DOHH2 (cell line): ENCODE measurements at regions not wholly inside any gene's neighbourhood (a gene's known extent, or its start where the extent isn't known, plus 50 kb on each side); places are given as distances from the start of the nearest gene placed in this dataset.
"Not testable (repeated sequence)": the region's sequence is repeated elsewhere in the genome, so short reads cannot be mapped to it uniquely, and the experiment has no call there.

Source experiments
- H3F3A ChIP-seq: fragments of 200-600 bp; sonication (generic), shearing (Covaris generic); 2 replicates; pipeline ENCODE4 v1.6.0; 2016; ENCODE audit warnings: antibody characterized with exemption, mild to moderate bottlenecking; ENCODE audit not compliant: control insufficient read depth, insufficient read depth
- H3K27ac ChIP-seq: fragments of 200-600 bp; sonication (generic); 2 replicates; pipeline ENCODE4 v1.5.1; 2014; ENCODE audit warnings: low read depth, mild to moderate bottlenecking, low read length, moderate library complexity
- H3K27me3 ChIP-seq: fragments of 200-600 bp; sonication (generic); 2 replicates; pipeline ENCODE4 v1.6.1; 2014; ENCODE audit warnings: mild to moderate bottlenecking, low read length, mixed read lengths; ENCODE audit not compliant: control insufficient read depth
- H3K36me3 ChIP-seq: fragments of 200-600 bp; sonication (generic); 2 replicates; pipeline ENCODE4 v1.6.1; 2014; ENCODE audit warnings: mild to moderate bottlenecking, low read length, moderate library complexity, mixed read lengths; ENCODE audit not compliant: control insufficient read depth
- H3K4me1 ChIP-seq: fragments of 200-600 bp; sonication (generic); 2 replicates; pipeline ENCODE4 v1.6.1; 2014; ENCODE audit warnings: mild to moderate bottlenecking, low read length, mixed read lengths; ENCODE audit not compliant: control insufficient read depth
- H3K4me2 ChIP-seq: fragments of 200-600 bp; sonication (generic); 2 replicates; pipeline ENCODE4 v1.6.0; 2014; ENCODE audit warnings: mild to moderate bottlenecking, low read length, moderate library complexity
- H3K4me3 ChIP-seq: fragments of 200-600 bp; sonication (generic); 2 replicates; pipeline ENCODE4 v1.5.1; 2014; ENCODE audit warnings: mild to moderate bottlenecking, low read length, mixed read lengths
- H3K79me2 ChIP-seq: fragments of 200-600 bp; sonication (generic); 2 replicates; pipeline ENCODE4 v1.6.1; 2014; ENCODE audit warnings: mild to moderate bottlenecking, low read length, mixed read lengths; ENCODE audit not compliant: control insufficient read depth
- H3K9me2 ChIP-seq: fragments of 200-600 bp; sonication (generic); replicated peaks from 2 replicates; pipeline ENCODE4 v1.6.1; 2014; ENCODE audit warnings: mild to moderate bottlenecking, low read length, mixed read lengths; ENCODE audit not compliant: control insufficient read depth
- H3K9me3 ChIP-seq: fragments of 200-600 bp; sonication (generic); 2 replicates; pipeline ENCODE4 v1.6.1; 2014; ENCODE audit warnings: antibody characterized with exemption, low read length, mixed read lengths; ENCODE audit not compliant: control insufficient read depth, insufficient read depth
- H4K20me1 ChIP-seq: fragments of 200-600 bp; sonication (generic); 2 replicates; pipeline ENCODE4 v1.6.0; 2014; ENCODE audit warnings: low read depth, mild to moderate bottlenecking, antibody characterized with exemption, low read length, moderate library complexity; ENCODE audit not compliant: control insufficient read depth, insufficient read depth
- EZH2phosphoT487 ChIP-seq: fragments of 200-600 bp; sonication (generic); IDR thresholded peaks from 2 replicates; pipeline ENCODE4 v1.6.1; 2017; ENCODE audit warnings: borderline replicate concordance, mild to moderate bottlenecking, antibody characterized with exemption, low read length, moderate library complexity, mixed read lengths
- TF ChIP-seq, protein P1 (sequence below): fragments of 200-600 bp; sonication (generic); IDR thresholded peaks from one replicate; pipeline ENCODE4 v1.5.1; 2014; ENCODE audit warnings: antibody characterized with exemption, mild to moderate bottlenecking, low read depth, low read length; ENCODE audit not compliant: poor library complexity, severe bottlenecking

- TF ChIP-seq EZH2phosphoT487: no peak
- TF ChIP-seq, protein P1, sequence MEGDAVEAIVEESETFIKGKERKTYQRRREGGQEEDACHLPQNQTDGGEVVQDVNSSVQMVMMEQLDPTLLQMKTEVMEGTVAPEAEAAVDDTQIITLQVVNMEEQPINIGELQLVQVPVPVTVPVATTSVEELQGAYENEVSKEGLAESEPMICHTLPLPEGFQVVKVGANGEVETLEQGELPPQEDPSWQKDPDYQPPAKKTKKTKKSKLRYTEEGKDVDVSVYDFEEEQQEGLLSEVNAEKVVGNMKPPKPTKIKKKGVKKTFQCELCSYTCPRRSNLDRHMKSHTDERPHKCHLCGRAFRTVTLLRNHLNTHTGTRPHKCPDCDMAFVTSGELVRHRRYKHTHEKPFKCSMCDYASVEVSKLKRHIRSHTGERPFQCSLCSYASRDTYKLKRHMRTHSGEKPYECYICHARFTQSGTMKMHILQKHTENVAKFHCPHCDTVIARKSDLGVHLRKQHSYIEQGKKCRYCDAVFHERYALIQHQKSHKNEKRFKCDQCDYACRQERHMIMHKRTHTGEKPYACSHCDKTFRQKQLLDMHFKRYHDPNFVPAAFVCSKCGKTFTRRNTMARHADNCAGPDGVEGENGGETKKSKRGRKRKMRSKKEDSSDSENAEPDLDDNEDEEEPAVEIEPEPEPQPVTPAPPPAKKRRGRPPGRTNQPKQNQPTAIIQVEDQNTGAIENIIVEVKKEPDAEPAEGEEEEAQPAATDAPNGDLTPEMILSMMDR: peak; percentile 73
- Histone ChIP-seq H3K9me3 (no peaks in the 10 kb centered on the region), H3K4me1 (no peaks in the 10 kb centered on the region), H3F3A (no peaks in the 10 kb centered on the region), H3K4me3 (no peak overlapping the region), H3K27ac (no peak overlapping the region), H4K20me1 (no peaks in the 10 kb centered on the region), H3K4me2 (no peak overlapping the region), H3K36me3 (no peaks in the 10 kb centered on the region), H3K27me3 (no peaks in the 10 kb centered on the region), H3K9me2 (no peaks in the 10 kb centered on the region), H3K79me2 (no peaks in the 10 kb centered on the region)
Observed at GRCh38 chrX:66728818-66729271, 90.0 kb upstream of the EDA2R start.

DNA sequence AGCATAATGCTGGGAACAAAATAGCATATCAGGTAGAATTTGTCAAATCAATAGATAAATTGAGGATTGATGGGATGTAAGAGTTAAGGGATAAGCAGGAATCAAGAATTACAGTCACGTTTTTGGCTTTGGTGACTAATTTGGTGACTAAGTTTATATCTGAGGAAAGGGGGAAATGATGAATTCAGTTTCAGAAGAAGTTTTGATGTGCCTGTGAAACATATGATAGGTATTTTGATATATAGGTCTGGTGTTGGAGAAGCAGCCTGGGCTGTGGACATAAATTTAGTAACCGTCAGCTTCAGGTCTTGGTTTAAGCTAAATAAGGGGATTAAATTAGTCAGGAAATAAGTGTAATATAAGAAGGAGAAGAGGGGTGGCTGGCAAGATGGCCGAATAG is 79.0 kb upstream of the EDA2R start:
- no peaks in the 10 kb centered on the region for H3K36me3 ChIP-seq
- H3K4me2 ChIP-seq: no peak overlapping the region
- no peaks in the 10 kb centered on the region for H3K27me3 ChIP-seq
- no peaks in the 10 kb centered on the region for H3K9me3 ChIP-seq
- TF ChIP-seq EZH2phosphoT487: no peak
- TF ChIP-seq, protein P1: no peak
- H3F3A ChIP-seq: no peaks in the 10 kb centered on the region
- H3K79me2 ChIP-seq: no peaks in the 10 kb centered on the region
- H4K20me1 ChIP-seq: no peaks in the 10 kb centered on the region
- no peaks in the 10 kb centered on the region for H3K9me2 ChIP-seq
- H3K27ac ChIP-seq: no peak overlapping the region
- no peaks in the 10 kb centered on the region for H3K4me1 ChIP-seq
- H3K4me3 ChIP-seq: no peak overlapping the region

GRCh38 chrX:66698273-66699204 is 59.7 kb upstream of the EDA2R start:
- TF ChIP-seq, protein P1: no peak
- no peak for TF ChIP-seq EZH2phosphoT487
- Histone ChIP-seq H3K4me3 (no peak overlapping the region), H4K20me1 (no peaks in the 10 kb centered on the region), H3K4me2 (no peak overlapping the region), H3F3A (no peaks in the 10 kb centered on the region), H3K9me2 (no peaks in the 10 kb centered on the region), H3K79me2 (no peaks in the 10 kb centered on the region), H3K36me3 (no peaks in the 10 kb centered on the region), H3K27ac (no peak overlapping the region), H3K4me1 (no peaks in the 10 kb centered on the region), H3K9me3 (no peaks in the 10 kb centered on the region), H3K27me3 (no peaks in the 10 kb centered on the region)

- not testable (repeated sequence) for H3K4me2 ChIP-seq, H3K9me3 ChIP-seq
Observed at GRCh38 chrX:66692512-66692911, 53.6 kb upstream of the EDA2R start.

More at GRCh38 chrX:66692512-66692911, 53.6 kb upstream of the EDA2R start:
- H3K79me2 ChIP-seq, H3K27me3 ChIP-seq, H3F3A ChIP-seq, H3K36me3 ChIP-seq, H3K4me3 ChIP-seq, H3K9me2 ChIP-seq, H3K27ac ChIP-seq, H4K20me1 ChIP-seq, H3K4me1 ChIP-seq: not testable (repeated sequence)
